IMR-90 (cell line): ENCODE measurements at regions not wholly inside any gene's neighbourhood (a gene's known extent, or its start where the extent isn't known, plus 50 kb on each side); places are given as distances from the start of the nearest gene placed in this dataset.

Experiments
- ATAC-seq: fragments of 200-7000 bp; cut with Tn5 transposase; 2 replicates; pipeline ENCODE4 v1.9.1; 2020; ENCODE audit warnings: low read depth, mild to moderate bottlenecking, moderate library complexity
- BruUV-seq: library from RNA; stranded (reverse); fragments of 400-500 nt; replicated peaks from 2 replicates; lab custom pipeline; 2021; lab: Mats Ljungman, UMichigan
- CTCF ChIA-PET: fragments of 300-600 bp; formaldehyde crosslinking; extraction: SDS; loops from one replicate; lab custom pipeline; 2021; ENCODE audit warnings: antibody characterized with exemption; lab: Yijun Ruan, JAX
- POLR2A ChIA-PET: fragments of 300-600 bp; sonication (Branson Sonifier 250); formaldehyde crosslinking; loops from one replicate; lab custom pipeline; 2022; ENCODE audit warnings: antibody characterized with exemption; ENCODE audit not compliant: unreplicated experiment; lab: Charles Lee
- DNase-seq: peaks from one replicate; pipeline ENCODE4 v3.0.0; 2013
- H2AFZ ChIP-seq: replicated peaks from 2 replicates; pipeline ENCODE3; 2013; ENCODE audit warnings: low read length, mild to moderate bottlenecking; ENCODE audit not compliant: poor library complexity
- H2AK5ac ChIP-seq: 2 replicates; pipeline ENCODE4 v1.6.1; 2013; ENCODE audit warnings: low read depth, low read length, inconsistent platforms
- H2AK9ac ChIP-seq: replicated peaks from 2 replicates; pipeline ENCODE3; 2013; ENCODE audit warnings: mild to moderate bottlenecking, low read depth, low read length, moderate library complexity; ENCODE audit not compliant: poor library complexity
- H2BK120ac ChIP-seq: 2 replicates; pipeline ENCODE4 v1.6.1; 2013; ENCODE audit warnings: low read depth, low read length, inconsistent platforms
- H2BK15ac ChIP-seq: 3 replicates; pipeline ENCODE4 v1.6.1; 2013; ENCODE audit warnings: low read depth, low read length, inconsistent platforms
- H2BK20ac ChIP-seq: 2 replicates; pipeline ENCODE4 v1.6.1; 2013; ENCODE audit warnings: low read depth, mild to moderate bottlenecking, inconsistent platforms, low read length, moderate library complexity
- H2BK5ac ChIP-seq: 2 replicates; pipeline ENCODE4 v1.6.1; 2013; ENCODE audit warnings: mild to moderate bottlenecking, low read depth, low read length, inconsistent platforms; ENCODE audit not compliant: poor library complexity, severe bottlenecking
- H3K14ac ChIP-seq: replicated peaks from 2 replicates; pipeline ENCODE4 v1.6.1; 2013; ENCODE audit warnings: low read depth, low read length, inconsistent platforms
- H3K18ac ChIP-seq: 2 replicates; pipeline ENCODE4 v1.6.1; 2013; ENCODE audit warnings: low read depth, low read length, control low read depth
- H3K23ac ChIP-seq: 2 replicates; pipeline ENCODE4 v1.6.1; 2013; ENCODE audit warnings: low read depth, low read length, inconsistent platforms
- H3K27ac ChIP-seq: 2 replicates; pipeline ENCODE4 v1.5.1; 2013; ENCODE audit warnings: mild to moderate bottlenecking, control low read depth, low read length; ENCODE audit not compliant: insufficient read depth
- H3K27me3 ChIP-seq: 2 replicates; pipeline ENCODE4 v1.6.1; 2013; ENCODE audit warnings: low read length; ENCODE audit not compliant: control insufficient read depth, insufficient read depth
- H3K36me3 ChIP-seq: 2 replicates; pipeline ENCODE4 v1.6.1; 2013; ENCODE audit warnings: low read length, mixed read lengths; ENCODE audit not compliant: control insufficient read depth, insufficient read depth
- H3K4ac ChIP-seq: 2 replicates; pipeline ENCODE4 v1.6.1; 2013; ENCODE audit warnings: low read depth, low read length, inconsistent platforms
- H3K4me1 ChIP-seq: 2 replicates; pipeline ENCODE4 v1.6.1; 2013; ENCODE audit warnings: low read length, mixed read lengths; ENCODE audit not compliant: control insufficient read depth, insufficient read depth
- H3K4me2 ChIP-seq: 2 replicates; pipeline ENCODE4 v1.6.1; 2013; ENCODE audit warnings: low read depth, mild to moderate bottlenecking, control low read depth, low read length, moderate library complexity
- H3K4me3 ChIP-seq: 2 replicates; pipeline ENCODE4 v1.5.1; 2013; ENCODE audit warnings: low read depth, mild to moderate bottlenecking, control low read depth, low read length, moderate library complexity; ENCODE audit not compliant: insufficient read depth
- H3K56ac ChIP-seq: 2 replicates; pipeline ENCODE4 v1.6.1; 2013; ENCODE audit warnings: low read length, inconsistent platforms; ENCODE audit not compliant: insufficient read depth; ENCODE audit errors: extremely low read depth
- H3K79me1 ChIP-seq, 2 experiments: 2 replicates each; pipeline ENCODE4 v1.6.1; 2013; ENCODE audit warnings: low read length in 2 of 2, inconsistent platforms in 1 of 2, low read depth in 1 of 2
- H3K9ac ChIP-seq: 2 replicates; pipeline ENCODE4 v1.6.1; 2013; ENCODE audit warnings: low read depth, low read length, control low read depth
- H3K9me1 ChIP-seq: 2 replicates; pipeline ENCODE4 v1.6.1; 2013; ENCODE audit warnings: low read length, inconsistent platforms; ENCODE audit not compliant: insufficient read depth
- H3K9me3 ChIP-seq: 2 replicates; pipeline ENCODE4 v1.6.1; 2013; ENCODE audit warnings: low read length; ENCODE audit not compliant: control insufficient read depth, insufficient read depth
- H4K20me1 ChIP-seq: 2 replicates; pipeline ENCODE4 v1.6.1; 2013; ENCODE audit warnings: low read length, inconsistent platforms; ENCODE audit not compliant: insufficient read depth
- H4K5ac ChIP-seq: 2 replicates; pipeline ENCODE4 v1.6.1; 2013; ENCODE audit warnings: mild to moderate bottlenecking, low read depth, low read length, control low read depth
- H4K8ac ChIP-seq, 2 experiments: 2 replicates each; pipeline ENCODE4 v1.6.1; 2013; ENCODE audit warnings: low read depth in 2 of 2, low read length in 2 of 2, control low read depth in 1 of 2, inconsistent platforms in 1 of 2
- H4K91ac ChIP-seq: 2 replicates; pipeline ENCODE4 v1.6.1; 2013; ENCODE audit warnings: low read depth, low read length, inconsistent platforms; ENCODE audit not compliant: insufficient read depth
- BHLHE40 ChIP-seq: fragments of 150-350 bp; IDR thresholded peaks from 2 replicates; pipeline ENCODE4 v1.6.1; 2016; ENCODE audit warnings: mild to moderate bottlenecking, low read depth, low read length
- CEBPB ChIP-seq: IDR thresholded peaks from 2 replicates; pipeline ENCODE4 v1.6.1; 2012; ENCODE audit warnings: low read depth, low read length, improper control_type of control experiment
- CHD1 ChIP-seq: IDR thresholded peaks from 2 replicates; pipeline ENCODE4 v1.6.1; 2012; ENCODE audit warnings: low read depth, low read length, improper control_type of control experiment
- FOS ChIP-seq: fragments of 150-350 bp; IDR thresholded peaks from 2 replicates; pipeline ENCODE4 v1.6.1; 2016; ENCODE audit warnings: low read depth, low read length
- MAFK ChIP-seq: IDR thresholded peaks from 2 replicates; pipeline ENCODE4 v1.6.1; 2012; ENCODE audit warnings: low read depth, low read length, improper control_type of control experiment
- MAZ ChIP-seq: IDR thresholded peaks from 2 replicates; pipeline ENCODE4 v1.6.1; 2012; ENCODE audit warnings: low read depth, mild to moderate bottlenecking, low read length, improper control_type of control experiment, moderate library complexity, borderline replicate concordance
- MXI1 ChIP-seq: IDR thresholded peaks from 2 replicates; pipeline ENCODE4 v1.6.1; 2012; ENCODE audit warnings: low read depth, mild to moderate bottlenecking, low read length, moderate library complexity, borderline replicate concordance
- NFE2L2 ChIP-seq: fragments of 150-350 bp; IDR thresholded peaks from 2 replicates; pipeline ENCODE4 v1.6.1; 2016; ENCODE audit warnings: low read depth, mild to moderate bottlenecking, low read length
- POLR2A ChIP-seq: IDR thresholded peaks from 2 replicates; pipeline ENCODE4 v1.6.1; 2012; ENCODE audit warnings: mild to moderate bottlenecking, low read depth, low read length
- RAD21 ChIP-seq: IDR thresholded peaks from 2 replicates; pipeline ENCODE4 v1.6.1; 2012; ENCODE audit warnings: low read length, improper control_type of control experiment
- RCOR1 ChIP-seq: IDR thresholded peaks from 2 replicates; pipeline ENCODE4 v1.6.1; 2012; ENCODE audit warnings: mild to moderate bottlenecking, low read length, improper control_type of control experiment; ENCODE audit not compliant: insufficient replicate concordance
- RFX5 ChIP-seq: IDR thresholded peaks from 2 replicates; pipeline ENCODE4 v1.8.0; 2012; ENCODE audit warnings: low read depth, mild to moderate bottlenecking, low read length, moderate library complexity
- SMC3 ChIP-seq: fragments of 150-350 bp; IDR thresholded peaks from 2 replicates; pipeline ENCODE4 v1.6.1; 2016; ENCODE audit warnings: low read depth, mild to moderate bottlenecking, antibody characterized with exemption, low read length, moderate library complexity
- dilution Hi-C: fragments of 300-500 bp; cut with HindIII; formaldehyde crosslinking; loops from one replicate; pipeline ENCODE4 v1.14.3; 2018; ENCODE audit warnings: low sequenced_read_pairs; ENCODE audit not compliant: unreplicated experiment
- in situ Hi-C: fragments of 300-500 bp; cut with MboI; formaldehyde crosslinking; loops from 3 replicates; pipeline ENCODE4 v1.14.3; 2019; ENCODE audit warnings: low sequenced_read_pairs, inconsistent platforms, mixed read lengths
- intact Hi-C: fragments of 100-400 bp; cut with micrococcal nuclease; formaldehyde crosslinking; loops from 2 replicates; pipeline ENCODE4 v1.10.0; 2022
- TF ChIP-seq, protein P1 (sequence below): fragments of 150-350 bp; IDR thresholded peaks from 2 replicates; pipeline ENCODE4 v1.6.1; 2016; ENCODE audit warnings: low read depth, mild to moderate bottlenecking, low read length, moderate library complexity, borderline replicate concordance
- TF ChIP-seq, protein P2 (sequence below): fragments of 150-350 bp; IDR thresholded peaks from 2 replicates; pipeline ENCODE4 v1.6.1; 2017; ENCODE audit warnings: mild to moderate bottlenecking, antibody characterized with exemption, low read length, low read depth
- TF ChIP-seq, protein P3 (sequence below): conservative IDR thresholded peaks from 2 replicates; pipeline ENCODE4 v1.5.1; 2012; ENCODE audit warnings: mild to moderate bottlenecking, low read depth, low read length, improper control_type of control experiment

DNA sequence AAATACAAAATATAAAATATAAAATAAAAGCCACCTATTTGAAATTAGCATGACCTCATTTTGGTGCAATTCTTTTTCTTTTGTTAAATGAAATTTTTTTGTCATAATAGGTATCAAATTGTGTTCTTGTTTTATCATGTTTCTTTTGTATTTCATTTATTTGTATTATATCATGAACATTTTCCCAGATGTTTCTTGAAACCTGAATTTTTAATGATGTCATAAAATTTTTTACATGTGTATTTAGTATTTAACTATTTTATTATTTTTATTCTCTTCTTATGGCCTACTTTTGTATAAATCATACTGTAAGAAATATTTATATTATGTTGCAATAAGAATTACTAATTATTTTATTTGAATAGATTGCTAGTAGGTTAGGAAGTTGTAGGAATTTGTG is 361.7 kb downstream of the TMEM161B start:
- no peak overlapping the region for H2BK120ac ChIP-seq
- no peak overlapping the region for H3K27ac ChIP-seq
- H3K56ac ChIP-seq = no peak overlapping the region
- H3K4me3 ChIP-seq = no peak overlapping the region
- H2AK9ac ChIP-seq = no peak overlapping the region
- no peak overlapping the region for H2AK5ac ChIP-seq
- no peak overlapping the region for H2BK5ac ChIP-seq
- no peak overlapping the region for H2BK20ac ChIP-seq
- no peaks in the 10 kb centered on the region for H3K27me3 ChIP-seq
- no peak overlapping the region for H3K4me2 ChIP-seq
- TF ChIP-seq MAFK (no peak), BHLHE40 (no peak), POLR2A (no peak), CHD1 (no peak), RCOR1 (no peak), SMC3 (no peak), FOS (no peak), MAZ (no peak), CEBPB (no peak), NFE2L2 (no peak), RFX5 (no peak), MXI1 (no peak), RAD21 (no peak)
- TF ChIP-seq, protein P1, sequence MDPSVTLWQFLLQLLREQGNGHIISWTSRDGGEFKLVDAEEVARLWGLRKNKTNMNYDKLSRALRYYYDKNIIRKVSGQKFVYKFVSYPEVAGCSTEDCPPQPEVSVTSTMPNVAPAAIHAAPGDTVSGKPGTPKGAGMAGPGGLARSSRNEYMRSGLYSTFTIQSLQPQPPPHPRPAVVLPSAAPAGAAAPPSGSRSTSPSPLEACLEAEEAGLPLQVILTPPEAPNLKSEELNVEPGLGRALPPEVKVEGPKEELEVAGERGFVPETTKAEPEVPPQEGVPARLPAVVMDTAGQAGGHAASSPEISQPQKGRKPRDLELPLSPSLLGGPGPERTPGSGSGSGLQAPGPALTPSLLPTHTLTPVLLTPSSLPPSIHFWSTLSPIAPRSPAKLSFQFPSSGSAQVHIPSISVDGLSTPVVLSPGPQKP = no peak
- TF ChIP-seq, protein P2, sequence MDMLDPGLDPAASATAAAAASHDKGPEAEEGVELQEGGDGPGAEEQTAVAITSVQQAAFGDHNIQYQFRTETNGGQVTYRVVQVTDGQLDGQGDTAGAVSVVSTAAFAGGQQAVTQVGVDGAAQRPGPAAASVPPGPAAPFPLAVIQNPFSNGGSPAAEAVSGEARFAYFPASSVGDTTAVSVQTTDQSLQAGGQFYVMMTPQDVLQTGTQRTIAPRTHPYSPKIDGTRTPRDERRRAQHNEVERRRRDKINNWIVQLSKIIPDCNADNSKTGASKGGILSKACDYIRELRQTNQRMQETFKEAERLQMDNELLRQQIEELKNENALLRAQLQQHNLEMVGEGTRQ = no peak
- TF ChIP-seq, protein P3, sequence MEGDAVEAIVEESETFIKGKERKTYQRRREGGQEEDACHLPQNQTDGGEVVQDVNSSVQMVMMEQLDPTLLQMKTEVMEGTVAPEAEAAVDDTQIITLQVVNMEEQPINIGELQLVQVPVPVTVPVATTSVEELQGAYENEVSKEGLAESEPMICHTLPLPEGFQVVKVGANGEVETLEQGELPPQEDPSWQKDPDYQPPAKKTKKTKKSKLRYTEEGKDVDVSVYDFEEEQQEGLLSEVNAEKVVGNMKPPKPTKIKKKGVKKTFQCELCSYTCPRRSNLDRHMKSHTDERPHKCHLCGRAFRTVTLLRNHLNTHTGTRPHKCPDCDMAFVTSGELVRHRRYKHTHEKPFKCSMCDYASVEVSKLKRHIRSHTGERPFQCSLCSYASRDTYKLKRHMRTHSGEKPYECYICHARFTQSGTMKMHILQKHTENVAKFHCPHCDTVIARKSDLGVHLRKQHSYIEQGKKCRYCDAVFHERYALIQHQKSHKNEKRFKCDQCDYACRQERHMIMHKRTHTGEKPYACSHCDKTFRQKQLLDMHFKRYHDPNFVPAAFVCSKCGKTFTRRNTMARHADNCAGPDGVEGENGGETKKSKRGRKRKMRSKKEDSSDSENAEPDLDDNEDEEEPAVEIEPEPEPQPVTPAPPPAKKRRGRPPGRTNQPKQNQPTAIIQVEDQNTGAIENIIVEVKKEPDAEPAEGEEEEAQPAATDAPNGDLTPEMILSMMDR = no peak
- no peak overlapping the region for H4K8ac ChIP-seq
- H3K9me3 ChIP-seq = no peaks in the 10 kb centered on the region
- no peak for DNase-seq
- no peak for ATAC-seq
- H4K20me1 ChIP-seq = no peaks in the 10 kb centered on the region
- no peak overlapping the region for H2BK15ac ChIP-seq
- ChIA-PET CTCF (no interaction called here), POLR2A (no interaction called here)
- no peak overlapping the region for H3K23ac ChIP-seq
- no peaks in the 10 kb centered on the region for H3K4me1 ChIP-seq
- no peaks in the 10 kb centered on the region for H3K9me1 ChIP-seq
- intact Hi-C loops = no loop called here
- no TSS peak for BruUV-seq
- H3K18ac ChIP-seq = no peak overlapping the region
- no peaks in the 10 kb centered on the region for H3K79me1 ChIP-seq
- H3K4ac ChIP-seq = no peak overlapping the region
- H2AFZ ChIP-seq = no peak overlapping the region
- no peak overlapping the region for H3K9ac ChIP-seq
- H4K5ac ChIP-seq = no peak overlapping the region
- in situ Hi-C loops = no loop called here
- H3K14ac ChIP-seq = no peak overlapping the region
- dilution Hi-C loops = no loop called here
- no peaks in the 10 kb centered on the region for H3K36me3 ChIP-seq
- no peak overlapping the region for H4K91ac ChIP-seq
